ENCODE measurements at regions not wholly inside any gene's neighbourhood (a gene's known extent, or its start where the extent isn't known, plus 50 kb on each side); places are given as distances from the start of the nearest gene placed in this dataset.

- H3K9me3 ChIP-seq, result no peaks in the 10 kb centered on the region
- H3K36me3 ChIP-seq, result no peaks in the 10 kb centered on the region
- H3K27ac ChIP-seq, result no peak overlapping the region
- no peak overlapping the region for H3K4me3 ChIP-seq (ENCODE audit: low read depth in 1 of 2, low read length in 1 of 2)
- no peaks in the 10 kb centered on the region for H3K27me3 ChIP-seq
- H3K4me1 ChIP-seq (ENCODE audit: control insufficient read depth in 1 of 2, insufficient read depth in 1 of 2, low read depth in 1 of 2, low read length in 1 of 2), result no peaks in the 10 kb centered on the region
- no peak for TF ChIP-seq CTCF (IDR thresholded peaks at IDR 0.05)
Observed at GRCh38 chr20:21632031-21632734, 73.3 kb upstream of the PAX1 start.

GRCh38 chr20:21628800-21629199 lies 76.7 kb upstream of the PAX1 start:
- TF ChIP-seq CTCF (IDR thresholded peaks at IDR 0.05), result no peak
- no peaks in the 10 kb centered on the region for H3K36me3 ChIP-seq
- no peak overlapping the region for H3K27ac ChIP-seq
- H3K4me1 ChIP-seq (ENCODE audit: control insufficient read depth in 1 of 2, insufficient read depth in 1 of 2, low read depth in 1 of 2, low read length in 1 of 2), result no peaks in the 10 kb centered on the region
- H3K9me3 ChIP-seq, result no peaks in the 10 kb centered on the region
- no peak overlapping the region for H3K4me3 ChIP-seq (ENCODE audit: low read depth in 1 of 2, low read length in 1 of 2)
- no peaks in the 10 kb centered on the region for H3K27me3 ChIP-seq

- H3K4me3 ChIP-seq (ENCODE audit: low read depth in 1 of 2, low read length in 1 of 2), result no peak overlapping the region
- no peaks in the 10 kb centered on the region for H3K27me3 ChIP-seq
- no peaks in the 10 kb centered on the region for H3K4me1 ChIP-seq (ENCODE audit: control insufficient read depth in 1 of 2, insufficient read depth in 1 of 2, low read depth in 1 of 2, low read length in 1 of 2)
- H3K27ac ChIP-seq, result no peak overlapping the region
- no peak for TF ChIP-seq CTCF (IDR thresholded peaks at IDR 0.05)
- no peaks in the 10 kb centered on the region for H3K9me3 ChIP-seq
- no peaks in the 10 kb centered on the region for H3K36me3 ChIP-seq
Observed at GRCh38 chr20:21623781-21624094, 81.7 kb upstream of the PAX1 start.

GRCh38 chr20:21623074-21623780 lies 82.2 kb upstream of the PAX1 start:
- Histone ChIP-seq H3K9me3 (no peaks in the 10 kb centered on the region), H3K27ac (no peak overlapping the region), H3K27me3 (no peaks in the 10 kb centered on the region), H3K4me3 (ENCODE audit: low read depth in 1 of 2, low read length in 1 of 2) (no peak overlapping the region), H3K4me1 (ENCODE audit: control insufficient read depth in 1 of 2, insufficient read depth in 1 of 2, low read depth in 1 of 2, low read length in 1 of 2) (no peaks in the 10 kb centered on the region), H3K36me3 (no peaks in the 10 kb centered on the region)
- TF ChIP-seq CTCF (IDR thresholded peaks at IDR 0.05), result no peak

GRCh38 chr20:21622097-21622857 lies 83.2 kb upstream of the PAX1 start:
- Histone ChIP-seq H3K4me1 (ENCODE audit: control insufficient read depth in 1 of 2, insufficient read depth in 1 of 2, low read depth in 1 of 2, low read length in 1 of 2) (no peaks in the 10 kb centered on the region), H3K27ac (no peak overlapping the region), H3K36me3 (no peaks in the 10 kb centered on the region), H3K27me3 (peaks cover 2% of the 10 kb centered on the region), H3K9me3 (no peaks in the 10 kb centered on the region), H3K4me3 (ENCODE audit: low read depth in 1 of 2, low read length in 1 of 2) (no peak overlapping the region)
- TF ChIP-seq CTCF (IDR thresholded peaks at IDR 0.05), result no peak

All from neutrophil (primary cell).